Left ventricle myocardium inferior (tissue), 1 donor: ENCODE measurements at regions not wholly inside any gene's neighbourhood (a gene's known extent, or its start where the extent isn't known, plus 50 kb on each side); places are given as distances from the start of the nearest gene placed in this dataset.

Experiments
- DNase-seq: peaks from one replicate; pipeline ENCODE4 v3.0.0-alpha.2; 2020
- H3K27ac ChIP-seq: fragments of 200-600 bp; replicated peaks from 2 replicates; pipeline ENCODE4 v1.8.0; 2021
- H3K27me3 ChIP-seq: fragments of 200-600 bp; 2 replicates; pipeline ENCODE4 v1.8.0; 2021; ENCODE audit warnings: low read depth
- H3K36me3 ChIP-seq: fragments of 200-600 bp; 2 replicates; pipeline ENCODE4 v1.8.0; 2021
- H3K4me1 ChIP-seq: fragments of 200-600 bp; 2 replicates; pipeline ENCODE4 v1.8.0; 2021
- H3K4me3 ChIP-seq: fragments of 200-600 bp; 2 replicates; pipeline ENCODE4 v1.8.0; 2021; ENCODE audit warnings: mild to moderate bottlenecking, moderate library complexity
- H3K9me3 ChIP-seq: fragments of 200-600 bp; replicated peaks from 2 replicates; pipeline ENCODE4 v1.8.0; 2021
- intact Hi-C: fragments of 100-400 bp; cut with micrococcal nuclease; formaldehyde crosslinking; loops from one replicate; pipeline ENCODE4 v1.11.0; 2022
- TF ChIP-seq, protein P1 (sequence below): fragments of 200-600 bp; IDR thresholded peaks from 2 replicates; pipeline ENCODE4 v1.8.0; 2021; ENCODE audit warnings: antibody characterized with exemption, mild to moderate bottlenecking, borderline replicate concordance
- donor health status: DM: no; HTN: yes; CAD: no; lungs with severe emphysema.

GRCh38 chr3:147184794-147185193 lies 221.5 kb downstream of the ZIC4 start:
- Histone ChIP-seq H3K9me3 (no peaks in the 10 kb centered on the region), H3K4me1 (no peaks in the 10 kb centered on the region), H3K27me3 (no peaks in the 10 kb centered on the region), H3K27ac (no peak overlapping the region), H3K36me3 (no peaks in the 10 kb centered on the region), H3K4me3 (no peak overlapping the region)
- TF ChIP-seq, protein P1, sequence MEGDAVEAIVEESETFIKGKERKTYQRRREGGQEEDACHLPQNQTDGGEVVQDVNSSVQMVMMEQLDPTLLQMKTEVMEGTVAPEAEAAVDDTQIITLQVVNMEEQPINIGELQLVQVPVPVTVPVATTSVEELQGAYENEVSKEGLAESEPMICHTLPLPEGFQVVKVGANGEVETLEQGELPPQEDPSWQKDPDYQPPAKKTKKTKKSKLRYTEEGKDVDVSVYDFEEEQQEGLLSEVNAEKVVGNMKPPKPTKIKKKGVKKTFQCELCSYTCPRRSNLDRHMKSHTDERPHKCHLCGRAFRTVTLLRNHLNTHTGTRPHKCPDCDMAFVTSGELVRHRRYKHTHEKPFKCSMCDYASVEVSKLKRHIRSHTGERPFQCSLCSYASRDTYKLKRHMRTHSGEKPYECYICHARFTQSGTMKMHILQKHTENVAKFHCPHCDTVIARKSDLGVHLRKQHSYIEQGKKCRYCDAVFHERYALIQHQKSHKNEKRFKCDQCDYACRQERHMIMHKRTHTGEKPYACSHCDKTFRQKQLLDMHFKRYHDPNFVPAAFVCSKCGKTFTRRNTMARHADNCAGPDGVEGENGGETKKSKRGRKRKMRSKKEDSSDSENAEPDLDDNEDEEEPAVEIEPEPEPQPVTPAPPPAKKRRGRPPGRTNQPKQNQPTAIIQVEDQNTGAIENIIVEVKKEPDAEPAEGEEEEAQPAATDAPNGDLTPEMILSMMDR, result no peak
- intact Hi-C loops, result no loop called here
- DNase-seq, result no peak

DNA sequence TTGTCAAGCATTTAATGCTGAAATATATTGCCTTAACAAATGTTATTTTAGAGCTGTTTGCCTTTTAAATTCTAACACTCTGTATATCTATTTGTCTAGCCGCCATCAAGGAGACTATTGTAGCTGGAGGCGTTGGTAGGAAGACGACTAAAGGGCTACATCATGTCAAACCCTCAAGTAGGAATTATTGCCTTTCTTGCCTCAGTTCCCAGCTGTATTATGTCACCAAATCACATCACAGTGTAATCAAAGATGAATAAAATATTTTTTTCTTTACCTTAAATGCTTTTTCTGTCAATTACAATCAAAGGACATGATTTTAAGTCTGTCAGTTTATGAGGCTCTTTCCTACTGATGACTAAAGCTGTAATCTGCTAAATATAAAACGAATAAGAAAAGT lies 233.1 kb downstream of the ZIC4 start:
- intact Hi-C loops, result no loop called here
- Histone ChIP-seq H3K36me3 (no peaks in the 10 kb centered on the region), H3K27me3 (no peaks in the 10 kb centered on the region), H3K4me3 (no peak overlapping the region), H3K4me1 (no peaks in the 10 kb centered on the region), H3K27ac (no peak overlapping the region), H3K9me3 (peaks cover 7% of the 10 kb centered on the region)
- no peak for DNase-seq
- TF ChIP-seq, protein P1, result no peak

- intact Hi-C loops, result no loop called here
- no peaks in the 10 kb centered on the region for H3K27me3 ChIP-seq
- no peak for DNase-seq
- H3K36me3 ChIP-seq, result no peaks in the 10 kb centered on the region
- H3K9me3 ChIP-seq, result no peaks in the 10 kb centered on the region
- no peak overlapping the region for H3K4me3 ChIP-seq
- no peaks in the 10 kb centered on the region for H3K4me1 ChIP-seq
- no peak overlapping the region for H3K27ac ChIP-seq
- TF ChIP-seq, protein P1, result no peak
Measured at GRCh38 chr3:147162743-147163142, 243.6 kb downstream of the ZIC4 start.

- Histone ChIP-seq H3K9me3 (no peaks in the 10 kb centered on the region), H3K4me3 (no peak overlapping the region), H3K27me3 (no peaks in the 10 kb centered on the region), H3K27ac (no peak overlapping the region), H3K4me1 (no peaks in the 10 kb centered on the region), H3K36me3 (no peaks in the 10 kb centered on the region)
- intact Hi-C loops, result no loop called here
- TF ChIP-seq, protein P1, result no peak
- no peak for DNase-seq
Measured at GRCh38 chr3:147161833-147162232, 244.5 kb downstream of the ZIC4 start.

- Histone ChIP-seq H3K9me3 (peaks cover 2% of the 10 kb centered on the region), H3K27ac (no peak overlapping the region), H3K27me3 (no peaks in the 10 kb centered on the region), H3K4me3 (no peak overlapping the region), H3K36me3 (no peaks in the 10 kb centered on the region), H3K4me1 (no peaks in the 10 kb centered on the region)
- no peak for DNase-seq
- TF ChIP-seq, protein P1, result no peak
- intact Hi-C loops, result no loop called here
Measured at GRCh38 chr3:147160984-147161383, 245.4 kb downstream of the ZIC4 start.

GRCh38 chr3:147159141-147159540 lies 247.2 kb downstream of the ZIC4 start:
- H3K36me3 ChIP-seq, result no peaks in the 10 kb centered on the region
- TF ChIP-seq, protein P1, result no peak
- no peak overlapping the region for H3K4me3 ChIP-seq
- DNase-seq, result no peak
- H3K9me3 ChIP-seq, result peaks cover 18% of the 10 kb centered on the region
- H3K27me3 ChIP-seq, result no peaks in the 10 kb centered on the region
- intact Hi-C loops, result no loop called here
- no peak overlapping the region for H3K27ac ChIP-seq
- no peaks in the 10 kb centered on the region for H3K4me1 ChIP-seq
